ENCODE measurements at regions not wholly inside any gene's neighbourhood (a gene's known extent, or its start where the extent isn't known, plus 50 kb on each side); places are given as distances from the start of the nearest gene placed in this dataset.

- TF ChIP-seq EP300 (conservative IDR thresholded peaks at IDR 0.05; ENCODE audit: poor library complexity, severe bottlenecking) (no peak), SMC3 (conservative IDR thresholded peaks at IDR 0.05; ENCODE audit: poor library complexity) (no peak)
Measured at GRCh38 chr1:25107643-25108010, 124.7 kb downstream of the SYF2 start (continued).

- no peaks in the 10 kb centered on the region for H3F3A ChIP-seq (ENCODE audit: insufficient read depth, low read length, poor library complexity, severe bottlenecking)
- TF ChIP-seq MXI1 (conservative IDR thresholded peaks at IDR 0.05; ENCODE audit: poor library complexity, severe bottlenecking) (no peak), RAD21 (conservative IDR thresholded peaks at IDR 0.05) (no peak), POLR2AphosphoS5 (IDR thresholded peaks at IDR 0.05) (no peak), TAF1 (IDR thresholded peaks at IDR 0.05; ENCODE audit: low read depth) (no peak), EZH2 (IDR thresholded peaks at IDR 0.05; ENCODE audit: borderline replicate concordance, insufficient read depth, low read length, poor library complexity, severe bottlenecking) (no peak), CTCF (IDR thresholded peaks at IDR 0.05; ENCODE audit: poor library complexity, severe bottlenecking) (no peak), REST (IDR thresholded peaks at IDR 0.05; ENCODE audit: borderline replicate concordance) (no peak), SMC3 (conservative IDR thresholded peaks at IDR 0.05; ENCODE audit: poor library complexity) (no peak), EP300 (conservative IDR thresholded peaks at IDR 0.05; ENCODE audit: poor library complexity, severe bottlenecking) (no peak)
- no peaks in the 10 kb centered on the region for H3K79me2 ChIP-seq (replicated peaks; ENCODE audit: insufficient read depth, low read length)
- no peaks in the 10 kb centered on the region for H3K36me3 ChIP-seq (ENCODE audit: insufficient read depth, low read length)
- no peaks in the 10 kb centered on the region for H3K9me2 ChIP-seq (ENCODE audit: insufficient read depth, low read length)
- H3K9ac ChIP-seq (ENCODE audit: low read length): no peak overlapping the region
- no peak overlapping the region for H2AFZ ChIP-seq (ENCODE audit: low read depth, low read length)
- no peaks in the 10 kb centered on the region for H3K9me3 ChIP-seq (ENCODE audit: low read length)
- no peaks in the 10 kb centered on the region for H4K20me1 ChIP-seq (ENCODE audit: insufficient read depth)
- H3K4me2 ChIP-seq (ENCODE audit: low read length): no peak overlapping the region
- no peaks in the 10 kb centered on the region for H3K27me3 ChIP-seq (ENCODE audit: insufficient read depth, low read depth, low read length)
- H3K27ac ChIP-seq (ENCODE audit: low read length): no peak overlapping the region
- no peak overlapping the region for H3K4me3 ChIP-seq (ENCODE audit: low read length)
Measured at GRCh38 chr1:25106976-25107642, 125.2 kb downstream of the SYF2 start.

- H2AFZ ChIP-seq (ENCODE audit: low read depth, low read length): no peak overlapping the region
- H3K4me2 ChIP-seq (ENCODE audit: low read length): no peak overlapping the region
- no peak for TF ChIP-seq REST (IDR thresholded peaks at IDR 0.05; ENCODE audit: borderline replicate concordance)
- no peak for TF ChIP-seq EZH2 (IDR thresholded peaks at IDR 0.05; ENCODE audit: borderline replicate concordance, insufficient read depth, low read length, poor library complexity, severe bottlenecking)
- no peak for TF ChIP-seq POLR2AphosphoS5 (IDR thresholded peaks at IDR 0.05)
- TF ChIP-seq SMC3 (conservative IDR thresholded peaks at IDR 0.05; ENCODE audit: poor library complexity): no peak
- no peak for TF ChIP-seq TAF1 (IDR thresholded peaks at IDR 0.05; ENCODE audit: low read depth)
- TF ChIP-seq EP300 (conservative IDR thresholded peaks at IDR 0.05; ENCODE audit: poor library complexity, severe bottlenecking): no peak
- TF ChIP-seq RAD21 (conservative IDR thresholded peaks at IDR 0.05): no peak
- no peak for TF ChIP-seq MXI1 (conservative IDR thresholded peaks at IDR 0.05; ENCODE audit: poor library complexity, severe bottlenecking)
- no peak for TF ChIP-seq CTCF (IDR thresholded peaks at IDR 0.05; ENCODE audit: poor library complexity, severe bottlenecking)
- no peaks in the 10 kb centered on the region for H3K79me2 ChIP-seq (replicated peaks; ENCODE audit: insufficient read depth, low read length)
- no peaks in the 10 kb centered on the region for H4K20me1 ChIP-seq (ENCODE audit: insufficient read depth)
- H3K9me3 ChIP-seq (ENCODE audit: low read length): no peaks in the 10 kb centered on the region
- H3K27ac ChIP-seq (ENCODE audit: low read length): no peak overlapping the region
- no peaks in the 10 kb centered on the region for H3K36me3 ChIP-seq (ENCODE audit: insufficient read depth, low read length)
- H3F3A ChIP-seq (ENCODE audit: insufficient read depth, low read length, poor library complexity, severe bottlenecking): no peaks in the 10 kb centered on the region
- H3K9me2 ChIP-seq (ENCODE audit: insufficient read depth, low read length): no peaks in the 10 kb centered on the region
- H3K4me3 ChIP-seq (ENCODE audit: low read length): no peak overlapping the region
- H3K9ac ChIP-seq (ENCODE audit: low read length): no peak overlapping the region
- no peaks in the 10 kb centered on the region for H3K27me3 ChIP-seq (ENCODE audit: insufficient read depth, low read depth, low read length)
Measured at GRCh38 chr1:25106352-25106751, 126.0 kb downstream of the SYF2 start.
